DMS153 treated with DMSO at 0.1 percent for 48 hours (cell line): ENCODE measurements at regions not wholly inside any gene's neighbourhood (a gene's known extent, or its start where the extent isn't known, plus 50 kb on each side); places are given as distances from the start of the nearest gene placed in this dataset.

Experiments used
- DNase-seq: peaks from one replicate; lab custom pipeline; 2025; ENCODE audit not compliant: unreplicated experiment; lab: John Stamatoyannopoulos, UW

DNA sequence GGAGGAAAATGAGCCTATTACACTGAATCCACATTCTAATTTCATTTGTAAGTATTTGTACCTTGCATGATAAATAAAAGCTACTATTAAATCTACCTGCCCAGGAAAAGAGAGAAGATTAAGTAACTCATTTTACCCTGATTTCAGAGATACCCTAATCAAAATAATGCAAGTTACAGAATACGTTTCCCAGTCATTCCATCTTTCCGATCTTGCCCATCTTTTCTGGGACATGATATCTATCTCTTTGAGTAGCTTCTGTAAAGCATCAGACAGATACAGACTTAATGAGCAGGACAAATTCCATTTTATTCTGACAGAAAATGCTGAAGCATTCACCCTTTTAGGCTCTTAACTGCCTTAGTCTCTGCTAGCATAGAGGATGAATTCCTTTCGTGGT is 56.6 kb downstream of the SPRY2 start:
- DNase-seq: no peak

DNA sequence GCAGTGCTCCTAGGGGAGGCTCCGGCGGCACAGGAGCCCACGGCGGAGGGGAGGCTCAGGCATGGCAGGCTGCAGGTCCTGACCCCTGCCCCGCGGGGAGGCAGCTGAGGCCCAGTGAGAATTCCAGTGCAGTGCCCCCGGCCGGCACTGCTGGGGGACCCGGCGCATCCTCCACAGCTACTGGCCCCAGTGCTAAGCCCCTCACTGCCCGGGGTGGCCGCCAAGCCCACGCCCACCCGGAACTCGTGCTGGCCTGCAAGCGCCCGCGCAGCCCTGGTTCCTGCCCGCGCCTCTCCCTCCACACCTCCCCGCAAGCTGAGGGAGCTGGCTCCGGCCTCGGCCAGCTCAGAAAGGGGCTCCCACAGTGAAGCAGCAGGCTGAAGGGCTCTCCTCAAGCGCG is 62.2 kb downstream of the SPRY2 start:
- no peak for DNase-seq

DNA sequence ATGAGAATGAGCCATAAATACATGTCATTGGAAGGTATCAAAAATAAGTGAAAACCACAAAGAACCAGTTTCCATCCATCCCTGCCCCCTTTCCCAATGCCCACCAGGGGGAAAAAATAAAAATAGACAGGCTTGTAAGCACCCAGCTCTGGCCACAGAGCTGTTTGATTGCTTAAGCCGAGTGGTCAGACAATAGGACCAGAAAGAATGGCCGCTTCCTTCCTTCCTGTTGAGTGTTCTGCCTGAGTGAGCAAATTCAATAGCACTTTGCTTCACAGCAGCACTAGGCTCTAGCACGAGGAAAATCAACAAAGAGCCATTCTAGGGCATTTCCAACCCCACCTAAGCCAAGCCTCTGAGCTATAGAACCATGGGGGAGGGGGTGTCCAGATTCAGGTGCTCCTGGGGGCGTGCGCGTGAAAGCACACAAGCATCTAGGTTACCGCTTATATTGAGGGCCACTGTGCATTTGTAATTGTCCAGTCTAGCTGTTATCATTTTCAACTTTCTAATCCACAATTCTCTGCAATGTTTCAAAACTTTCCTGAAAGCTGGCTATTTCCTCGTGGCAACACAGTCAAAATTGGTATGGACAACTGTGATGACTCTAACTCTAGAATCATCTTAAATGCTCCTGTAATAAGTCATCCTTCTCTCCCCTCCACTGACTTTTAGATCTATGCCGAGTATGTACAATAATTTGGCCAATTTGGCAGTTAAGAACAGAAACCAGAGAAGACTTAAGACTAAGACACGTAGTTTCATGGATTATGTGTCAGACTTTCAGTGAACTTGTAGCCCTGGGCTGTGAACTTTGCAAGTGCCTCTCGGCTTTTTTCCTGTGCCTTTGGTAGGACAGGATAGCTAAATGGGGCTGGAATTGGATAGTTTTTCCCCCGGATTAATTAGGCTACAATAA is 64.3 kb downstream of the SPRY2 start:
- DNase-seq: peak; percentile 93

DNA sequence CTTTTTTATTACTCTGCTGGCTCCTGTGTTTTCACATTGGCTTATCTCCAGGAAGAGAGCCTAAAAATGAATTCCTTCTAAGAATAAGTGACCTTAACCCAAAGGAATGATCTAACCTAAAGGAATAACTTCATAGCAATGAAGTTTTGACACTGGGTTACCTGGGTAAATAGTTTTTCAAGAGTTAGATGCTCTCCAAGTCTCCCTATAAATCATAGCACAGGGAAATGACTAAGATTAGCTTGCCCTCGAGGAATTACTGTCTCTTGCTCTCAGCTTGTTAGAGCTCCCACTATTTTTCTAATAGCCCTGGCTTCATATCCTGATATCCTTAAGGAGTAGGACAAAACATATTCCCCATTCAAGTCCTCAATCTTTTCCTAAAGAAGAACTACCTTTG is 66.3 kb downstream of the SPRY2 start:
- no peak for DNase-seq

DNA sequence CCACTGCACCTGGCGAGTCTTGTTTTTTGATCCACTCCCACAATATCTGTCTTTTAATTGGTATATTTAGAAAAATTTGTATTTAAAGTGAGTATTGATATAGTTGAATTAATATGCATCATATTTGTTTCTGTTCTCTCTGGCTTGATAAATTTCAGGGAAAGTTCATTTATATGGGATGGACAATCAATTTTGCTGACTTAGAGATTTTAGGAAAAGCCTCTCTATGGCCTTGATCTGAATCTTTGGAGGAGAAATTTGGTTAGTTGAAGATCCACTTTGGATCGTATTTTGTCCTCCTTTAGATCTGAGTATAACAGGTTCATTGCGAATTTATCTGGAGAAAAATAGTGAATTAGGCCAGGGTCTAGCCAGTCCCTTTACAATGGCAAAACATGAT is 67.2 kb downstream of the SPRY2 start:
- DNase-seq: no peak

DNA sequence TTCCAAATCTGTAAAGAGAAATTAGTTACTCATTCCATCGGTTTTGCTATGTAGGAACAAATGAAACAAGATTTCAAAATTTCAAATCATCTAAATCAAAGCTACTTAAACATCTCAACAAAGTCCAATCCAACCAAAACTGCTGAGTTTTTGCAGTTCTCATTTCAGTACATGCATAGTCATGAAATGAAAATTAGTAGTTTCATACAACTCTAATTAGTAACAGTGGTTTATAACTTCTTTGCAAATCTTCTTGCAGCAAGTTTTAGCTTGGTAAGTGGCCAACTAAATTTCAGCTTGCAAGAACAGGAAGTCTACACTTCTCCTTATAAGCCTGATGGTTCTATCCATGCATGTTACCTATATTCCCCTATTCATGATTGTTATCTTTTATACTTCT is 75.6 kb downstream of the SPRY2 start:
- no peak for DNase-seq

DNA sequence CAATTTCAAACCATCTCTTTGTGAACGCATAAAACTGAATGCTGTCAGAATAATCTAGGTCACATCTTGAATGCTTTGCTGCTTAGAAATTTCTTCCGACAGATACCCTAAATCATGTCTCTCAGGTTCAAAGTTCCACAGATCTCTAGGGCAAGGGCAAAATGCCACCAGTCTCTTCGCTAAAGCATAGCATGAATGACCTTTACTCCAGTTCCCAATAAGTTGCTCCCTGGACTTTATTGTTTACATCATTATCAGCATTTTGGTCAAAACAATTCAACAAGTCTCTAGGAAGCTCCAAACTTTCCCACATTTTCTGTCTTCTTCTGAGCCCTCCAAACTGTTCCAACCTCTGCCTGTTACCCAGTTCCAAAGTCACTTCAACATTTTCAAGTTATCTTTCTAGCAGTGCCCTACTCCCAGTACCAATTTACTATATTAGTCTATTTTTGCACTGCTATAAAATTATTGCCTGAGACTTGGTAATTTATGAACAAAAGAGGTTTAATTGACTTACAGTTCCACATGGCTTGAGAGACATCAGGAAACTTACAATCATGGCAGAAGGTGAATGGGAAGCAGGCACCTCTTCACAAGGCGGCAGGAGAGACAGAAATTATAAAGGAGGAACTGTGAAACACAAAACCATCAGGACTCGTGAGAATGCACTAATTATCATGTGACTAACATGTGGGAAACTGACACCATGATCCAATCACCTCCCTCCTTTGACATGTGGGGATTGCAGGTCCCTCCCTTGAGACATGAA is 77.0 kb downstream of the SPRY2 start:
- no peak for DNase-seq

DNA sequence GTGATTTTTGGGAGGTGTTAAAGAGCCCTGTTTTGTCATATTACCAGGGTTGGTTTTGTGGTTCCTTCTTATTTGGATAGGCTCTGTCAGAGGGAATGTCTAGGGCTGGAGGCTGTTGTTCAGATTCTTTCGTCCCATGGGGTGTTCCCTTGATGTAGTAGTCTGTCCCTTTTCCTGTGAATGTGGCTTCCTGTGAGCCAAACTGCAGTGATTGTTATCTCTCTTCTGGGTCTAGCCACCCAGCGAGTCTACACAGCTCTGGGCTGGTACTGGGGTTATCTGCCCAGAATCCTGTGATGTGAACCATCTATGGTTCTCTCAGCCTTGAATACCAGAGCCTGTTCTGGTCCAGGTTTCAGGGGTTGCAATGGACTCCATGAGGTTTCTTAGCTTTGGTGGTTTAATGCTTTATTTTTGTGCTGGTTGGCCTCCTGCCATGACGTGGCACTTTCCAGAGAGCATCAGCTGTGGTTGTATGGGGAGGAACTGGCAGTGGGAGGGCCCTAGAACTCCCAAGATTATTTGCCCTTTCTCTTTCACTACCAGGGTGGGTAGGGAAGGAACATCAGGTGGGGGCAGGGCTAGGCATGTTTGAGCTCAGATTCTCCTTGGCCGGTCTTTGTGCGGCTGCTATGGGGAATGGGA is 78.8 kb downstream of the SPRY2 start:
- DNase-seq: no peak

DNA sequence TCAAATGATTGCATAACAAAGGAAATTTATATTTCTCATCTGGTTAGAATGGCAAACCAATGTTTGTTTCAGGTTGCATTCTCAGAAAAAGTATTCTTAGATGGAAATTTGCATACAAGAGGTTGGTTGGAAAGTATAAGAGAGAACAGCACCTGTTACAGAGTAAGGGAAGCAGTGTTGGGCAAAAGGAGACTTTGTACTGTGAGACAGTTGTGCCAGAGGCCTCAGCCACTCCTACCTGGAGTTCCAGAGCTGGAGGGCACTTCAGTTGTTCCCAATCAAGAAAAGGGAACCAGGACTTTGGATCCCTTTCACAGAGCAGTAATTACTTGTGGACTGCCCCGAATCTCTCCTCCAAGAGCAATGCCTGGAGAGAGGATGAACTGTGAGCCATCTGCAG is 81.8 kb downstream of the SPRY2 start:
- no peak for DNase-seq

DNA sequence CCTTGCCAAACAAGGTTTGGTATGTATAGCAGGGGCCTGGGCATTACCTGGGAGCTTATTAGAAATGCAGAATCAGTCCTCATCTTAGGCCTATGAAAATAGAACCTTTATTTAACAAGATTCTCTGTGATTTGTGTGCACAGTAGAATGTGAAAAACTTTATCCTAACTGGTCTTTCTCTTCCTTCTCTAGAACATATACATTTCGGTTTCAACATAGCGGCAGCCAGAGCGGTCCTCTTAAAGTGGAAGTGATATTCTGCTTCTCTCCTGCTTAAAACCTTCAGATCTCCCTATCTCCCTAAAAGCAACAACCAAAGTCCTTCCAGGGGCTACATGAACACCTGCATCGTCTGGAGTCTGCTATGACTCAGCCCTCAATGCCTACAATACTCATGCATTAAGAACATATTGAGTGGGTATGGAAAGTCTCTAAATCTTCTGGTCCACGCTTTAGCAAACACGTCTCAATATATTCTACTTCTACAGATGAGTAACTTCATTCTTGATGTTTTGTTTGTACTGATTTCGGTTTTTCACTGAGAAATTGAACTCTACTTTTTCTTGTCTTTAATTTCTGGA is 84.5 kb downstream of the SPRY2 start:
- DNase-seq: no peak

DNA sequence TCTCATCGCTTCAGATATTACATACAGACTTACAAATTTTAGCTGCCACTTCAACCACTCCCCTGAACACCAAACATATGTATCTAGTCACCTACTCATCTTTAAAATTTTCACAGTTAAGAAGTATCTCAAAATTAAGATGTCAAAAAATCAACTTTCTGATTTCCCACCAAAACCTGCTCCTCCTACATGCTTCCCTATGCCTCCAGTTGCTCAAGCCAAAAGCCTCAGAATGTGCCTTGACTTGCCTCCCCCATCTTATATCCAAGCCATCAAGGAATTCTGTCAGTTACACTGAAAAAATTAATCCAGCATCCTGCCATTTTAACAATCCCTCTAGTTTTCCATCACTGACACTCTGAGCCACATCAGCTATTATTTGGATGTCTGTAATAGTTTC is 85.0 kb downstream of the SPRY2 start:
- DNase-seq: no peak

DNA sequence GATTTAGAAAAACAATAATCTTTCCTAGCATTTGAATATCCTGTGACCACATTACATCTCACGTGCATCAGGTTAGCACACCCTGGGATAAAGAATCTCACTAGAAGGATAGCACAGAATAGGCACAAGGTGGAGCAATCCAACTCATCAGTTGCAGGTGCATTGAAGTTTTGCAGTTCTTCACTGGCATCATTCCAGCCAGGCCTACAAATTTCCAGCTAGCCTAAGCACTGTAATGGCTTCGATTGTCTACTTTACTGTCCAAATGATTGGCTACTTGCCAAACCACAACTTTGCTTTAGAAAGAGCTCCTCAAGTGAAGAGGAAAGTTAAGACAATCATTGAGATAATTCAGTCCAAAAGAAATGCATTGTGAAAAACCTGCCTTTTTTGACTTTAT is 89.5 kb downstream of the SPRY2 start:
- peak; percentile 26 for DNase-seq

DNA sequence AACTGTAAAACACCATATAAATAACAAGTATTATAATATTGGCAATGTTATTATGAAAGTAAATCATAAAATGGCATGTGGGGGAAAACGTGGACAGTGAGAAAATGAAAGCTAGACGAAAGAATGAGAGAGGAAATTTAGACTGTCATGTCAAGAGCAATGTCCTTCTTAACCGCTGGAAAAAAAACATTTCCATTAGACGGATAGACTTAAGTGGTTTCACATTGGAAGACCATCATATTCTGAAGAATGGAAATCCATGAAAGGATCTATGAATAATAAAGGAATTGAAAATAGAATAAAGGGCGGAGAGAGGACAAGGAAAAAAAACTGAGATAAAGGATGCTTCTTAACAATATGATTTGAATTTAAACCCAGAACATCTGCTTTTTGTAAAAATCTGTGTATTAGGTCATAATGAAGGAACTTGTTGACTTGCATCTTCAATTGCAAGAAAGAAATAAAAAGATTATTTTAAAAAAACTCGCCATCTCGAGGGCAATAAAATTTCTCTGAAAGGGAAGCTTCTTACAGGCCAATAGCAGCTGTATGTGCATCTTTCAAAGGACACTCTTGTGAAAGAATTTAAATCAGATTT is 90.6 kb downstream of the SPRY2 start:
- no peak for DNase-seq

DNA sequence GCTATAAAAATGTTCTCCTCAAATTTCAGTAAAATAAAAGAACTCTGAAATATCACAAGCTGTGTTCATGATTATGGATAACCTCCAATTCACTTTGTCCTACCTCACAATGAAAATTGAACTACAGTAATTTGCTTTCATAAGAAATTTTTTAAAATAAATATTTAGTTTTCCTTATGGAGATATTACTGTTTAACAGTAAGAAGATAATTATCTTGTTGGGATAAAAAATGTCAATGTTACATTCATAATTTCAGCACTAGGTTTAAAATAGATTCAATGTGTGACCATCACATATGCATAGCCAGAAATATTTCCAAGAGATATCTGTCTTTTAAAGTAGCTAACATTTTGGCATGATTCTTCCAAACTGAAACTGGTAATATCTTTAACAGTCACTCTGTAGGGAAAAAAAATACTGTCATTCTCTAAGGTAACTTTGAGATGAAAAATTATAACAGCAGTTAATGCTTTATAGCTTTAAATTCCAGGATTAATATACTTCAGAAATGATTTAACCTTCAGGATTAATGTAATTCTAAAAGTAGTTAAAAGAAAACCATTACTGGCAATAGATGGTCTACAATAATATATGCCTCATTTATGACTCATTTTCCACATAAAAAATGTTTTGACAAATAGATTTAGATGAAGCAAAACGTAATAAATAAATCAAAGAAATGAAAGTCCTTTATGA is 91.3 kb downstream of the SPRY2 start:
- DNase-seq: no peak

DNA sequence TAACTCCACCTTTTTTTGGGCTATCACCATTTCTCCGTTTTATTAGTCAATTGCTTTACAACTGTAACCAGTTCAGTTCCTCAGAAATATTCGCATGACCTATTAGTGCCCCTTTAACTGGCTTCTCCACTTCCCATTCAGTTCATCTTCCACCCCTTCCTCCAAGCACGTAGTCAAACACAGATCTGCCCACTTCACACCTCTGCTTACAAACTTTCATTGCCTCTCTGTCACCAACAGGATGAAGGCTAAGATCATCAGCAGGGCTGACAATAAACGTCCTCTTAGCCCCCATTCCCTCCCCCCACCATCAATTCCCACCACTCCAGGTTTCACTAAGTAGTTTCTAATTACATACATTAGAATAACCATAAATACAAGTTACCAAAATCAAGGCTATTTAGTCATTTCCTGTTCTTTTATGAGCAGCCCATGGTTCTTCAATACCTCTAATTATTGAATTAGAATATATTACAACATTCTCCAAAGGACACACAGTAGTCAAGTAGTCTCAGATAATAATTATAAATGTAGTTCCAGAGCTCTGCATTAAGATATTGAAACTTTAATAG is 95.7 kb downstream of the SPRY2 start:
- DNase-seq: no peak

DNA sequence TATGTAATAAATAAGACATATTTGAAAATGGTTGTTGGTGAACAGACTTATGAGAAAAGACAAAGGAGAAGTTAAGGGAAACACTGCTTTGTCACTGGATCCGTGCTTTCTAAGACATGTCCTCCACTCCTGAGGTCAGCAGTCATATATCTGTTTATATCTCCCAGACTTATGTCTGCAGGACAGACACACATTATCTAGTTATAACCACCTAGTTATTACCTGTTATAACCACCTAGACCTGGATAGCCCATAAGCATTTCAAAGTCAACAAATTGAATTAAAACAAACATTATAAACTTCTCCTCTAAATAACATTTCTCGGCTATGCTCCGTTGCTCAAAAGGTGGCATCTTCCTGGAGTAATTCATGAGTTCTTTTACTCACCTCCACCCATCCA is 96.4 kb downstream of the SPRY2 start:
- DNase-seq: no peak

DNA sequence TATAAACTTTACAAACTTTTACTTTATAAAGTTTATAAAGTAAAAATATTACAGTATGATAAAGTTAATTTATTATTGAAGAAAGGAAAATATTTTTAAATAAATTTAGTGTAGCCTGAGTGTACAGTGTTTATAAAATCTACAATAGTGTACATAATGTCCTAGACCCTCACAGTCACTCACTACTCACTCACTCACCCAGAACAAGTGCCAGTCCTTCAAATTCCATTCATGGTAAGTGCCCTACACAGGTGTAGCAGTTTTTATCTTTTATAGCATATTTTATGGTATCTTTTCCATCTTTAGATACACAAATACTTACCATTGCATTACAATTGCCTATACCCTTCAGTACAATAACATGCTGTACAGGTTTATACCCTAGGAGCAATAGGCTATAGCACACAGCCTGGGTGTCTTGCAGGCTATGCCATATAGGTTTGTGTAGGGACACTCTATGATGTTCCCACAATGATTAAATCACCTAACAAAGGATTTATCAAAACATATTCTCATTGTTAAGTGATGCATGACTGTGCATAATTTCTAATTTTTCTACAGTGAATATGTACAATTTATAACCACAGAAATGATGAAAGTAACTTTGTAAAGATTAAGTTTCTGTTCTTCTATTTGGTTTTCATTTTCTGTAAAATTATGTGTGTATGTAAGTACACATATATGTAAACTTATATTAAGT is 98.0 kb downstream of the SPRY2 start:
- no peak for DNase-seq

DNA sequence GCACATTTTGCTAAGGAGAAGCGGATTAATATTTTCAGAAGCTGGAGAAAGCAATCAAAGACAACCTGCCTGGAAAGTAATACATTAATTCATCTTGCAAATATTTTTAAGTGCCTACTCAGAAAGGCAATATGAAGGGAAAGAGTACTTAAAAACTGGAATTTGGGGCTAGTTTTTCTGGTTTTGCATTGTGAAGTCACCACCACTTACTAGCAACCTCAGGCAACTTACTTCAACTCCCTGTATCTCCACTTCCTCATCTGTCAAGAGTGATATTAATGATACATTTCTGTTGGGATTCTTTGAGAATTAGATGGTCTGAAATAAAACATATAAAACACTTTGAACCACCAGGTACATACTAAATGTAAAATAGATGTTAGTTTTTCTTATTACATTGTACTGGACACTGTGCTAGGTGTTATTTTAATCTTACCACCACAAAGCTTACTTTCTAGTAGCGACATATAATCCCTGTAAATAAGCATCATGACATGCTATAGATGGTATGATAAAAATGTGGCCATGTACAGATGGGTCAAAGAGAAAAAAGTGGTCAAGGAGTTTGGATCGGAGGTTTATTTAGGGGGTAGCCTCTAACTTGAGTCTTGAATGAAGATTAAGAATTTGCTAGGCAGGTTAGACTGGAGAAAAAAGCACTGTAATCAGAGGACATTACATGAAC is 101.2 kb downstream of the SPRY2 start:
- no peak for DNase-seq

DNA sequence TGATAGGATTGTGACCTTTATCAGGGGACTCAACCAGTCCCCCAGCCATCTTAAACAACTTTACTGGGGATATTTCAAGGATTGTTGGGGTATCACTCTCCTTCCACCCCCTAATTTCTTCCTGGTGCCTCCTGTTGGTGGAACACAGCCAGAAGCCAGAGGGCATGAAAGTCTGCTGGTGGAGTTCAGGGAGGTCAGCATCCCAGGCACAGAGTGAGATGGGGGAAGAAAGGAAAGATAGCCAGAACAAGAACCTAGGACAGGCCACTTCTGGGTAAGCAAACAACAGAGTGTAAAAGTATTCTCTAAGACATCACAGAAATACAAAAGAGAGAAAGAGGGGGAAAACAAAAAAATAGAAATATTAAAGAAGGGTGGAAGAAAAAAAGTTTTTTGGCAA is 101.8 kb downstream of the SPRY2 start:
- DNase-seq: no peak
